ENCODE measurements at regions not wholly inside any gene's neighbourhood (a gene's known extent, or its start where the extent isn't known, plus 50 kb on each side); places are given as distances from the start of the nearest gene placed in this dataset.

GRCh38 chr16:52235186-52235585 is 311.8 kb downstream of the TOX3 start:
- DNase-seq (ENCODE audit: low spot score), result no peak

GRCh38 chr16:52234626-52235025 is 312.3 kb downstream of the TOX3 start:
- DNase-seq (ENCODE audit: low spot score), result no peak

- DNase-seq (ENCODE audit: low spot score), result no peak
Measured at GRCh38 chr16:52229471-52229870, 317.5 kb downstream of the TOX3 start.

GRCh38 chr16:52227851-52228250 is 319.1 kb downstream of the TOX3 start:
- no peak for DNase-seq (ENCODE audit: low spot score)

- DNase-seq (ENCODE audit: low spot score), result no peak
Measured at GRCh38 chr16:52212841-52213240, 334.1 kb downstream of the TOX3 start.

- no peak for DNase-seq (ENCODE audit: low spot score)
Measured at GRCh38 chr16:52209227-52209626, 337.7 kb downstream of the TOX3 start.

GRCh38 chr16:52203096-52203495 is 343.8 kb downstream of the TOX3 start:
- DNase-seq (ENCODE audit: low spot score), result no peak

GRCh38 chr16:52193441-52193840 is 353.5 kb downstream of the TOX3 start:
- DNase-seq (ENCODE audit: low spot score), result no peak

GRCh38 chr16:52191531-52192134 is 355.3 kb downstream of the TOX3 start:
- peak; percentile 85 for DNase-seq (ENCODE audit: low spot score)

GRCh38 chr16:52184336-52184735 is 362.6 kb downstream of the TOX3 start:
- no peak for DNase-seq (ENCODE audit: low spot score)

- no peak for DNase-seq (ENCODE audit: low spot score)
Measured at GRCh38 chr16:52182840-52183239, 364.1 kb downstream of the TOX3 start.

- no peak for DNase-seq (ENCODE audit: low spot score)
Measured at GRCh38 chr16:52174168-52174567, 372.8 kb downstream of the TOX3 start.

- no peak for DNase-seq (ENCODE audit: low spot score)
Measured at GRCh38 chr16:52171481-52171880, 375.5 kb downstream of the TOX3 start.

GRCh38 chr16:52167328-52167727 is 379.6 kb downstream of the TOX3 start:
- no peak for DNase-seq (ENCODE audit: low spot score)

- no peak for DNase-seq (ENCODE audit: low spot score)
Measured at GRCh38 chr16:52165961-52166360, 381.0 kb downstream of the TOX3 start.

- DNase-seq (ENCODE audit: low spot score), result no peak
Measured at GRCh38 chr16:52149003-52149402, 397.9 kb downstream of the TOX3 start.

- DNase-seq (ENCODE audit: low spot score), result no peak
Measured at GRCh38 chr16:52141871-52142270, 405.1 kb downstream of the TOX3 start.

GRCh38 chr16:52128361-52128760 is 418.6 kb downstream of the TOX3 start:
- DNase-seq (ENCODE audit: low spot score), result peak; percentile 76

GRCh38 chr16:52123842-52124241 is 423.1 kb downstream of the TOX3 start:
- no peak for DNase-seq (ENCODE audit: low spot score)

GRCh38 chr16:52123061-52123839 is 423.7 kb downstream of the TOX3 start:
- DNase-seq (ENCODE audit: low spot score), result no peak

GRCh38 chr16:52117171-52117570 is 429.8 kb downstream of the TOX3 start:
- peak; percentile 6 for DNase-seq (ENCODE audit: low spot score)

- DNase-seq (ENCODE audit: low spot score), result no peak
Measured at GRCh38 chr16:52114379-52114778, 432.6 kb downstream of the TOX3 start.

- DNase-seq (ENCODE audit: low spot score), result no peak
Measured at GRCh38 chr16:52113533-52114183, 433.3 kb downstream of the TOX3 start.
